Spleen (tissue), 11 donors: ENCODE measurements at regions not wholly inside any gene's neighbourhood (a gene's known extent, or its start where the extent isn't known, plus 50 kb on each side); places are given as distances from the start of the nearest gene placed in this dataset.

Experiments
- DNase-seq: peaks from one replicate; pipeline ENCODE4 v3.0.0-alpha.2; 2020
- H3K27ac ChIP-seq, 8 donors: fragments of 200-600 bp; sonication (generic) in 7 of 8; 1 replicate in 4 of 8; 2 replicates in 4 of 8; pipeline versions ENCODE4 v1.5.0 to v1.8.0; 2016 to 2021; ENCODE audit warnings: inconsistent platforms in 4 of 8, mild to moderate bottlenecking in 4 of 8, moderate library complexity in 1 of 8
- H3K27me3 ChIP-seq, 7 donors: fragments of 200-600 bp; sonication (generic) in 6 of 7; replicated peaks in 1 of 7; 1 replicate in 4 of 7; 2 replicates in 3 of 7; pipeline versions ENCODE4 v1.5.0 to v1.8.0; 2016 to 2021; ENCODE audit warnings: inconsistent platforms in 3 of 7, mild to moderate bottlenecking in 1 of 7
- H3K36me3 ChIP-seq, 6 donors: fragments of 200-600 bp; sonication (generic) in 5 of 6; 1 replicate in 4 of 6; 2 replicates in 2 of 6; pipeline versions ENCODE4 v1.5.0 to v1.8.0; 2016 to 2021; ENCODE audit warnings: inconsistent platforms in 2 of 6
- H3K4me1 ChIP-seq, 6 donors: fragments of 200-600 bp; sonication (generic) in 5 of 6; 1 replicate in 3 of 6; 2 replicates in 3 of 6; pipeline versions ENCODE4 v1.5.0 to v1.8.0; 2016 to 2021; ENCODE audit warnings: inconsistent platforms in 3 of 6
- H3K4me3 ChIP-seq, 8 donors: fragments of 200-600 bp; sonication (generic) in 7 of 8; 1 replicate in 4 of 8; 2 replicates in 4 of 8; pipeline versions ENCODE4 v1.5.0 to v1.8.0; 2016 to 2021; ENCODE audit warnings: inconsistent platforms in 4 of 8, mild to moderate bottlenecking in 4 of 8, moderate library complexity in 2 of 8
- H3K9me3 ChIP-seq, 8 donors: fragments of 200-600 bp; sonication (generic) in 7 of 8; 1 replicate in 4 of 8; 2 replicates in 4 of 8; pipeline versions ENCODE4 v1.5.0 to v1.8.0; 2016 to 2021; ENCODE audit warnings: inconsistent platforms in 4 of 8
- POLR2A ChIP-seq, 3 donors: fragments of 450-650 bp; IDR thresholded peaks; one replicate each; pipeline ENCODE4 v1.5.1; 2017; ENCODE audit warnings: antibody characterized with exemption in 3 of 3, mild to moderate bottlenecking in 1 of 3
- POLR2AphosphoS5 ChIP-seq, 3 donors: sonication (generic); formaldehyde crosslinking; IDR thresholded peaks; one replicate each; pipeline ENCODE4 v1.5.1; 2017; ENCODE audit warnings: antibody characterized with exemption in 3 of 3
- WGBS, 5 donors: extraction: QIAGEN DNeasy Blood & Tissue Kit in 3 of 5; methylation state at CpG; one replicate each; pipeline versions ENCODE4 v1.1.5 to v1.1.7; 2013 to 2018; 5-methylcytosine and 5-hydroxymethylcytosine counted together
- intact Hi-C: fragments of 100-400 bp; cut with DNase I; formaldehyde crosslinking; loops from one replicate; pipeline ENCODE4 v1.15.0; 2023; ENCODE audit warnings: low total_unique reads
- TF ChIP-seq, protein P1 (sequence below), 11 experiments: fragments of 200-600 bp in 7 of 11; fragments of 450-650 bp in 4 of 11; sonication (generic) in 4 of 11; IDR thresholded peaks in 8 of 11; conservative IDR thresholded peaks in 3 of 11; 1 replicate in 7 of 11; 2 replicates in 4 of 11; pipeline versions ENCODE4 v1.4.0 to v1.8.0; 2016 to 2021; ENCODE audit warnings: antibody characterized with exemption in 11 of 11, inconsistent platforms in 4 of 11, mild to moderate bottlenecking in 1 of 11
- donor health status: healthy with polysubstance abuse.
- donor health status: DM: no; HTN: no; CAD: no; lungs with moderate emphysema.
- donor health status: DM: no; HTN: no; CAD: no.
- donor health status: Bipolar disorder and iron deficiency.
- donor health status: healthy.
- donor health status: DM: no; HTN: no; CAD: no.
- donor health status: DM: yes; HTN: yes; CAD: no.

DNA sequence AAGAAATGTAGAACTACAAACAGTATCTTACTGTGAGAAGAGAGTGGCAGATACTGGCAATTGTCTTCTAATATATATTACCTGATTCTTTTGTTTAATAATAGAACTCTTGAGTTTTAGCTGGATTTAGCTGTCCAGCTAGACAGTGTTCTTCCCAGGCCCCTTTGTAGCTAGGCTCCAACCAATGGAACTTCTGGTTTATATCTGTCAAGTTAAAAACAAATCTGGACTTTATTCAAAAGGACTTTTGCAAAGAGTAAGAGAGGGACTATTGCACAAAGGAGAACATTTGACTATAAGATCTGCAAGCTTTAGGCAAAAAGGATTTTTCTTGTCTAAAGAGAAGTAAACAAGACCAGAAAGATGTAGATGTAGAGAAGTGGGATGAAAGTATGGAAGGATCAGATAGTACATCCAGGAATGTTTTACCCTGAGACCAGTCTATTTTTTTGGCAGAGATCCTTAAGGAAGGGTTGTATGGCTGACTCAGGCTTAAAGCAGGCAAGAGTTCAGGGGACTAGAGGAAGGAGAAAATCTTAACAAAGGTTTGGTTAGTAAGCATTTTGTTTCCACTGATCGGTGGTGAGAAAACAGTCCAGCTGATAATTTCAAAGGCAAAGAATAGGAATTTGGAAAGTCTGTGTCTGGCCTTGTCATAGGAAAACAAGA is 111.1 kb upstream of the PLEKHA5 start:
- Histone ChIP-seq H3K4me1 (no peaks in the 10 kb centered on the region), H3K9me3 (no peaks in the 10 kb centered on the region), H3K27me3 (no peaks in the 10 kb centered on the region), H3K36me3 (no peaks in the 10 kb centered on the region), H3K4me3 (no peak overlapping the region), H3K27ac (no peak overlapping the region)
- DNase-seq, result no peak
- intact Hi-C loops, result no loop called here
- TF ChIP-seq, protein P1, sequence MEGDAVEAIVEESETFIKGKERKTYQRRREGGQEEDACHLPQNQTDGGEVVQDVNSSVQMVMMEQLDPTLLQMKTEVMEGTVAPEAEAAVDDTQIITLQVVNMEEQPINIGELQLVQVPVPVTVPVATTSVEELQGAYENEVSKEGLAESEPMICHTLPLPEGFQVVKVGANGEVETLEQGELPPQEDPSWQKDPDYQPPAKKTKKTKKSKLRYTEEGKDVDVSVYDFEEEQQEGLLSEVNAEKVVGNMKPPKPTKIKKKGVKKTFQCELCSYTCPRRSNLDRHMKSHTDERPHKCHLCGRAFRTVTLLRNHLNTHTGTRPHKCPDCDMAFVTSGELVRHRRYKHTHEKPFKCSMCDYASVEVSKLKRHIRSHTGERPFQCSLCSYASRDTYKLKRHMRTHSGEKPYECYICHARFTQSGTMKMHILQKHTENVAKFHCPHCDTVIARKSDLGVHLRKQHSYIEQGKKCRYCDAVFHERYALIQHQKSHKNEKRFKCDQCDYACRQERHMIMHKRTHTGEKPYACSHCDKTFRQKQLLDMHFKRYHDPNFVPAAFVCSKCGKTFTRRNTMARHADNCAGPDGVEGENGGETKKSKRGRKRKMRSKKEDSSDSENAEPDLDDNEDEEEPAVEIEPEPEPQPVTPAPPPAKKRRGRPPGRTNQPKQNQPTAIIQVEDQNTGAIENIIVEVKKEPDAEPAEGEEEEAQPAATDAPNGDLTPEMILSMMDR (IDR thresholded peaks at IDR 0.05 in 8 of 11, conservative IDR thresholded peaks at IDR 0.05 in 3 of 11), result no peak
- no peak for TF ChIP-seq POLR2A (IDR thresholded peaks at IDR 0.05)
- no peak for TF ChIP-seq POLR2AphosphoS5 (IDR thresholded peaks at IDR 0.05)
- 86 to 91% (median 89%) methylated on average over 1 of the region's 1 CpG for WGBS, 5 donors

DNA sequence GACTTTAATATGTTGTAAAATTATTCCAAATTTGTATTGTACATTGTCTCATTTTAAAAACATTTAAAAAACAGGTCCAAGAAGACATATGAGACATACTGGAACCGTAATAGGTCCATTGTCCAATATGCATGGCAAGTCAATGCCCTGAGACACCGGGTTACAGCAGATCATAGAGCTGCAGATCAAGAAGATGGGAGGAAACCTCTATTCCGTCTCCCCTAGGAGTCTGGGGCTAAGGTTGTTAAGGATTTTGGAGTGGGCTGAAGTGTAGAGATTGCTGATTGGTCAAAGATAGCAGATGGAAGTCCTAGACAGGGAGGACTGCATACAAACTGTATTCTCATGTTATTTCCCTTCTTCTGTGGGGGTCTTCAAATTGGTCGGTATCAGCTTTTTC is 108.3 kb upstream of the PLEKHA5 start:
- no peaks in the 10 kb centered on the region for H3K9me3 ChIP-seq
- TF ChIP-seq, protein P1 (IDR thresholded peaks at IDR 0.05 in 8 of 11, conservative IDR thresholded peaks at IDR 0.05 in 3 of 11), result no peak
- TF ChIP-seq POLR2A (IDR thresholded peaks at IDR 0.05) (no peak), POLR2AphosphoS5 (IDR thresholded peaks at IDR 0.05) (no peak)
- no peaks in the 10 kb centered on the region for H3K36me3 ChIP-seq
- intact Hi-C loops, result no loop called here
- no peak overlapping the region for H3K4me3 ChIP-seq
- 68 to 85% (median 82%) methylated on average over 4 of the region's 4 CpGs for WGBS, 5 donors
- no peak for DNase-seq
- H3K4me1 ChIP-seq, result no peaks in the 10 kb centered on the region
- no peaks in the 10 kb centered on the region for H3K27me3 ChIP-seq
- no peak overlapping the region for H3K27ac ChIP-seq

DNA sequence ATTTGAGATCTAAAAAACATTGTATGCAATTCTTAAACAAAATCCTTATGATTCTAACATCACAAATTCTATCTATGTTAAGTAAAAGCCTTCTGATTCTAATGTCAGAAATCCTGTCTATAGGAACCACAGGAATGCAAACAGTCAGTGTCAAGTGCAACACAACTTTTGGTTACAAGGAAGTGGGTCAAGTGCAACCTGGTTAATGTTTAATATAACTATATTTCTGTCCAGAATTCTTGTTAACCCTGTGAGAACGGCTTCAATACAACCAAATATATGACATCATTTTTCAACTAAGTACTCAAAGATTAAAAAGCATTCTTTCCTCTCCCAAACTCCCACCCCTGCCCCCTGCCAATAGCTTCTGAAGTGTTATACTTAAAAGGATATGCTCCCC is 107.9 kb upstream of the PLEKHA5 start:
- TF ChIP-seq POLR2AphosphoS5 (IDR thresholded peaks at IDR 0.05), result no peak
- no peak for TF ChIP-seq POLR2A (IDR thresholded peaks at IDR 0.05)
- TF ChIP-seq, protein P1 (IDR thresholded peaks at IDR 0.05 in 8 of 11, conservative IDR thresholded peaks at IDR 0.05 in 3 of 11), result no peak
- Histone ChIP-seq H3K4me3 (no peak overlapping the region), H3K4me1 (no peaks in the 10 kb centered on the region), H3K36me3 (no peaks in the 10 kb centered on the region), H3K27me3 (no peaks in the 10 kb centered on the region), H3K9me3 (no peaks in the 10 kb centered on the region), H3K27ac (no peak overlapping the region)
- DNase-seq, result no peak
- intact Hi-C loops, result no loop called here
- WGBS, 5 donors, result 50 to 82% (median 72%) methylated on average over 1 of the region's 1 CpG

GRCh38 chr12:19025582-19025981 is 104.0 kb upstream of the PLEKHA5 start:
- Histone ChIP-seq H3K27me3 (peaks cover 0 to 13% (median 0%) of the 10 kb centered on the region in 7 donors), H3K27ac (no peak overlapping the region), H3K4me1 (no peaks in the 10 kb centered on the region), H3K9me3 (no peaks in the 10 kb centered on the region), H3K4me3 (no peak overlapping the region), H3K36me3 (no peaks in the 10 kb centered on the region)
- intact Hi-C loops, result no loop called here
- DNase-seq, result no peak
- TF ChIP-seq POLR2AphosphoS5 (IDR thresholded peaks at IDR 0.05), result no peak
- TF ChIP-seq POLR2A (IDR thresholded peaks at IDR 0.05), result no peak
- TF ChIP-seq, protein P1 (IDR thresholded peaks at IDR 0.05 in 8 of 11, conservative IDR thresholded peaks at IDR 0.05 in 3 of 11), result no peak
- WGBS, 5 donors, result 82 to 90% (median 83%) methylated on average over 5 of the region's 5 CpGs
